ENCODE measurements at regions not wholly inside any gene's neighbourhood (a gene's known extent, or its start where the extent isn't known, plus 50 kb on each side); places are given as distances from the start of the nearest gene placed in this dataset.

DNA sequence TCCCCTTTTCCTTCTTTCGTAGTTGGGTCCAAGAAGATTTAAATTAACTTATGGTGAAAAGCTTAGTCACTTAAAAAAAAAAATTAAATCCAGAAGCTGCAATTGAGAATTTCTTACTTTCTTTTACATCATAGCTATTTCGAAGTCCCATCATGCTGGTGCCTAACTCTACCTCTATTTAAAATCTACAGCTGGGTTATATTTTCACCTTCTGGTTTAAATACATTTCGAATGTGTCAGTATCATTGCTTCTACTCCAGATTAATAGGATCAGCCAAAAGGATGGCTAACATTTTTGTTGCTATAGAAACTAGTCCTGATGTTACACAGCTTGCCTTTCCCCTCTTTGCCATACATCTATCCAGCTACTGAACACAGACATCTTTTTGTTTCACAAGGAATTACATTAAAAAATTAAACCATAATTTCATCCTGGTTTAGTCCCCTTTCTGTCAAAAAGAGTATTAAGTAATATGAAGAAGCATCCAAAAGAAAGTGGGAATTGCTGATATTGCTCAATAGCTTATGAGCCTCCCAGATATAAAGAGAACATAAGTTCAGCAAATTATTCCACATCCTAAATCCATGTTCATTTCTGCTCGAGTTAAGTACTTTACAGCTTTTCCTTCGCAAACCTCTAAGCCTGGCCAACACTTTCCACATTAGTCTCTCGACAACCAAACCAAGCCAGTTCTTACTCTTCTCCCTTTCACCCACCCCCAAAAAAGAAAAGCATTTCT lies 396.7 kb upstream of the DAB1 start:
- CTCF ChIA-PET, result no interaction called here
- Mint-ChIP-seq H3K27me3 (peaks cover 6% of the 10 kb centered on the region), H3K36me3 (ENCODE audit: low read depth) (no peaks in the 10 kb centered on the region), H3K4me3 (no peak overlapping the region), H3K27ac (no peak overlapping the region), H3K9me3 (no peaks in the 10 kb centered on the region), H3K4me1 (ENCODE audit: low read depth) (no peaks in the 10 kb centered on the region)
- TF ChIP-seq, protein P1, sequence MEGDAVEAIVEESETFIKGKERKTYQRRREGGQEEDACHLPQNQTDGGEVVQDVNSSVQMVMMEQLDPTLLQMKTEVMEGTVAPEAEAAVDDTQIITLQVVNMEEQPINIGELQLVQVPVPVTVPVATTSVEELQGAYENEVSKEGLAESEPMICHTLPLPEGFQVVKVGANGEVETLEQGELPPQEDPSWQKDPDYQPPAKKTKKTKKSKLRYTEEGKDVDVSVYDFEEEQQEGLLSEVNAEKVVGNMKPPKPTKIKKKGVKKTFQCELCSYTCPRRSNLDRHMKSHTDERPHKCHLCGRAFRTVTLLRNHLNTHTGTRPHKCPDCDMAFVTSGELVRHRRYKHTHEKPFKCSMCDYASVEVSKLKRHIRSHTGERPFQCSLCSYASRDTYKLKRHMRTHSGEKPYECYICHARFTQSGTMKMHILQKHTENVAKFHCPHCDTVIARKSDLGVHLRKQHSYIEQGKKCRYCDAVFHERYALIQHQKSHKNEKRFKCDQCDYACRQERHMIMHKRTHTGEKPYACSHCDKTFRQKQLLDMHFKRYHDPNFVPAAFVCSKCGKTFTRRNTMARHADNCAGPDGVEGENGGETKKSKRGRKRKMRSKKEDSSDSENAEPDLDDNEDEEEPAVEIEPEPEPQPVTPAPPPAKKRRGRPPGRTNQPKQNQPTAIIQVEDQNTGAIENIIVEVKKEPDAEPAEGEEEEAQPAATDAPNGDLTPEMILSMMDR (IDR thresholded peaks at IDR 0.05), result no peak
- POLR2A ChIA-PET, result no interaction called here
- DNase-seq (no peak), ATAC-seq (no peak)
- intact Hi-C loops (cut with micrococcal nuclease), result no loop called here

GRCh38 chr1:57819893-57820292 lies 396.0 kb upstream of the DAB1 start:
- Mint-ChIP-seq H3K27ac (no peak overlapping the region), H3K4me1 (ENCODE audit: low read depth) (no peaks in the 10 kb centered on the region), H3K4me3 (no peak overlapping the region), H3K36me3 (ENCODE audit: low read depth) (no peaks in the 10 kb centered on the region), H3K9me3 (no peaks in the 10 kb centered on the region), H3K27me3 (peaks cover 6% of the 10 kb centered on the region)
- ATAC-seq, result no peak
- ChIA-PET POLR2A (no interaction called here), CTCF (interaction anchor here (0.7 kb wide), 1 partner anchor 28 kb away, joined by 3 read pairs; no protein-coding TSS in a partner anchor)
- TF ChIP-seq, protein P1 (IDR thresholded peaks at IDR 0.05), result no peak
- intact Hi-C loops (cut with micrococcal nuclease), result no loop called here
- DNase-seq, result no peak

- Mint-ChIP-seq H3K27me3 (no peaks in the 10 kb centered on the region), H3K4me1 (ENCODE audit: low read depth) (no peaks in the 10 kb centered on the region), H3K36me3 (ENCODE audit: low read depth) (no peaks in the 10 kb centered on the region), H3K27ac (no peak overlapping the region), H3K9me3 (peaks cover 2% of the 10 kb centered on the region), H3K4me3 (no peak overlapping the region)
- intact Hi-C loops (cut with micrococcal nuclease), result no loop called here
- DNase-seq (no peak), ATAC-seq (no peak)
- ChIA-PET POLR2A (no interaction called here), CTCF (no interaction called here)
- TF ChIP-seq, protein P1 (IDR thresholded peaks at IDR 0.05), result no peak
Observed at GRCh38 chr1:57803586-57803985, 379.7 kb upstream of the DAB1 start.

DNA sequence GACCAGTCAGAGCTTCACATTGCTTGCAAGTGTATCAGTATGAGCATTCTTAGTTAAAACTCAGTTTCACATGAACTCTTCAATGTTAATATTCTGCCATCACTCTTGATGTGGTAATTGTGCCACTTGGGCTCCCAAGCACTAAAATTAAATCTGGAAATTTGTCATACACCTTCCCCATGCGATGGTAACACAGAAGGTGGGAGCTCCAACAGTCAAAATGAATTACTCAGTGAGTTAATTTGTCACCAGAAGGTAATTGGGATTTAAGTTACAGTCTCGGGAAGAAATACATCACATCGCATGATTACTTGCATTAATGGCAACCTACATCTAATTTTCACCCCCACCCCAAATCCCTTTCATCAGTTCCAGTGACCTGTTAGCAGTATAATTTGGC lies 376.5 kb upstream of the DAB1 start:
- Mint-ChIP-seq H3K36me3 (ENCODE audit: low read depth) (no peaks in the 10 kb centered on the region), H3K27ac (no peak overlapping the region)

DNA sequence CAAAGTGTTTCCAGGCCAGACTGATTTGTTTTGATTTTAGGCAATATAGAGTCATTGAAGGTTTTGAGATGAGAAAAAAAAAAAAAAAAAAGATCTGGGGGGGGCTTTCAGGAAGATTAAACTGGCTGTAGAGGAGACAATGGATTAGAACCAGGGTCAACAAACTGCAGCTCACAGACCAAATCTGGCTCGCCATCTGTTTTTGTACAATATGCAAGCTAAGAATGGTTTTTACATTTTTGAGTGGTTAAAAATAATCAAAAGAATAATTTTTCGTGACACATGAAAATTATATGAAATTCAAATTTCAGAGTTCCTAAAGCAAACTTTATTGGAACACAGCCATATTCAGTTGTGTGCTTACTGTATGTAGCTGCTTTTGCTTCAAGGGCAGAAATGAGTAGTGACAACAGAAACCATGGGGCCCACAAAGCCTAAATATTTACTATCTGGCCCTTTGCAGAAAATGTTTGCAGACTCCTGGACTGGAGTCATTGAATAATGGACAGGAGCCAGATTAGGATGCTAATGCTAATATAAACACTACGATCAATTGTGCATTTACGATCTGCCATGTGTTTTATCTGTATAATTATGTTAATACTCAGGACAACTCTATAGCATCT lies 375.7 kb upstream of the DAB1 start:
- intact Hi-C loops (cut with micrococcal nuclease), result no loop called here
- DNase-seq, result no peak
- no peak for ATAC-seq
- Mint-ChIP-seq H3K27me3 (peaks cover 4% of the 10 kb centered on the region), H3K9me3 (peaks cover 2% of the 10 kb centered on the region), H3K36me3 (ENCODE audit: low read depth) (no peaks in the 10 kb centered on the region), H3K4me3 (no peak overlapping the region), H3K27ac (no peak overlapping the region), H3K4me1 (ENCODE audit: low read depth) (no peaks in the 10 kb centered on the region)
- TF ChIP-seq, protein P1 (IDR thresholded peaks at IDR 0.05), result no peak
- ChIA-PET POLR2A (no interaction called here), CTCF (no interaction called here)

More for the DNA sequence above, 376.5 kb upstream of the DAB1 start:
- ATAC-seq (no peak), DNase-seq (no peak)
- Mint-ChIP-seq H3K4me3 (no peak overlapping the region), H3K27me3 (peaks cover 4% of the 10 kb centered on the region), H3K9me3 (peaks cover 2% of the 10 kb centered on the region), H3K4me1 (ENCODE audit: low read depth) (no peaks in the 10 kb centered on the region)
- TF ChIP-seq, protein P1 (IDR thresholded peaks at IDR 0.05), result no peak
- intact Hi-C loops (cut with micrococcal nuclease), result no loop called here
- ChIA-PET POLR2A (no interaction called here), CTCF (no interaction called here)
